ENCODE measurements at regions not wholly inside any gene's neighbourhood (a gene's known extent, or its start where the extent isn't known, plus 50 kb on each side); places are given as distances from the start of the nearest gene placed in this dataset.

DNA sequence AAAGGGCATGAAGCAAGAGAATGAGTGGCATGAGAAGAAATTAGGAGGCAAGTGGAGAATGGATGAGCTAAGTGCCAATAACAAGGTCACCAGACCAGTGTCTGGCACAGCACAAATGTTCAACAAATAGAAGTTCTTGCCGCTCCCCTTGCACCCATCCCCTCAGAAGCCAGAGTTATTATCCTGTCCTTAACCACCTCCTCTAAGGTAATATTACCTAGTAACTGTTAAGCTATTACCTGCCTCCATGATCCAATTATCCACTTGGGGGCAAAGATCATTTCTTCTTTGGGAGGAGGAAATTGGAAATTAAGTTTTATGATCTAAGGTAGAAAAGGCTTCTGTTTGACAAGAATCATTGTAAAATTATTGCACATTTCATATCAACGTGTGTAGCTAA lies 133.8 kb downstream of the FOXA2 start:
- no peak for DNase-seq (ENCODE audit: low read depth in 1 of 2, low spot score in 1 of 2)
- Histone ChIP-seq H3K27ac (replicated peaks) (no peak overlapping the region), H3K4me3 (replicated peaks; ENCODE audit: insufficient read depth, low read length) (no peak overlapping the region), H3K27me3 (ENCODE audit: insufficient read depth, poor library complexity, severe bottlenecking) (peaks cover 4% of the 10 kb centered on the region)
- TF ChIP-seq, protein P1, sequence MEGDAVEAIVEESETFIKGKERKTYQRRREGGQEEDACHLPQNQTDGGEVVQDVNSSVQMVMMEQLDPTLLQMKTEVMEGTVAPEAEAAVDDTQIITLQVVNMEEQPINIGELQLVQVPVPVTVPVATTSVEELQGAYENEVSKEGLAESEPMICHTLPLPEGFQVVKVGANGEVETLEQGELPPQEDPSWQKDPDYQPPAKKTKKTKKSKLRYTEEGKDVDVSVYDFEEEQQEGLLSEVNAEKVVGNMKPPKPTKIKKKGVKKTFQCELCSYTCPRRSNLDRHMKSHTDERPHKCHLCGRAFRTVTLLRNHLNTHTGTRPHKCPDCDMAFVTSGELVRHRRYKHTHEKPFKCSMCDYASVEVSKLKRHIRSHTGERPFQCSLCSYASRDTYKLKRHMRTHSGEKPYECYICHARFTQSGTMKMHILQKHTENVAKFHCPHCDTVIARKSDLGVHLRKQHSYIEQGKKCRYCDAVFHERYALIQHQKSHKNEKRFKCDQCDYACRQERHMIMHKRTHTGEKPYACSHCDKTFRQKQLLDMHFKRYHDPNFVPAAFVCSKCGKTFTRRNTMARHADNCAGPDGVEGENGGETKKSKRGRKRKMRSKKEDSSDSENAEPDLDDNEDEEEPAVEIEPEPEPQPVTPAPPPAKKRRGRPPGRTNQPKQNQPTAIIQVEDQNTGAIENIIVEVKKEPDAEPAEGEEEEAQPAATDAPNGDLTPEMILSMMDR (IDR thresholded peaks at IDR 0.05; ENCODE audit: insufficient read depth, low read length) = no peak
- TF ChIP-seq POLR2AphosphoS5 (IDR thresholded peaks at IDR 0.05; ENCODE audit: low read depth) (no peak), SPI1 (IDR thresholded peaks at IDR 0.05; ENCODE audit: borderline replicate concordance, low read depth) (no peak), GABPA (IDR thresholded peaks at IDR 0.05; ENCODE audit: low read depth) (no peak)
- TF ChIP-seq, protein P2, sequence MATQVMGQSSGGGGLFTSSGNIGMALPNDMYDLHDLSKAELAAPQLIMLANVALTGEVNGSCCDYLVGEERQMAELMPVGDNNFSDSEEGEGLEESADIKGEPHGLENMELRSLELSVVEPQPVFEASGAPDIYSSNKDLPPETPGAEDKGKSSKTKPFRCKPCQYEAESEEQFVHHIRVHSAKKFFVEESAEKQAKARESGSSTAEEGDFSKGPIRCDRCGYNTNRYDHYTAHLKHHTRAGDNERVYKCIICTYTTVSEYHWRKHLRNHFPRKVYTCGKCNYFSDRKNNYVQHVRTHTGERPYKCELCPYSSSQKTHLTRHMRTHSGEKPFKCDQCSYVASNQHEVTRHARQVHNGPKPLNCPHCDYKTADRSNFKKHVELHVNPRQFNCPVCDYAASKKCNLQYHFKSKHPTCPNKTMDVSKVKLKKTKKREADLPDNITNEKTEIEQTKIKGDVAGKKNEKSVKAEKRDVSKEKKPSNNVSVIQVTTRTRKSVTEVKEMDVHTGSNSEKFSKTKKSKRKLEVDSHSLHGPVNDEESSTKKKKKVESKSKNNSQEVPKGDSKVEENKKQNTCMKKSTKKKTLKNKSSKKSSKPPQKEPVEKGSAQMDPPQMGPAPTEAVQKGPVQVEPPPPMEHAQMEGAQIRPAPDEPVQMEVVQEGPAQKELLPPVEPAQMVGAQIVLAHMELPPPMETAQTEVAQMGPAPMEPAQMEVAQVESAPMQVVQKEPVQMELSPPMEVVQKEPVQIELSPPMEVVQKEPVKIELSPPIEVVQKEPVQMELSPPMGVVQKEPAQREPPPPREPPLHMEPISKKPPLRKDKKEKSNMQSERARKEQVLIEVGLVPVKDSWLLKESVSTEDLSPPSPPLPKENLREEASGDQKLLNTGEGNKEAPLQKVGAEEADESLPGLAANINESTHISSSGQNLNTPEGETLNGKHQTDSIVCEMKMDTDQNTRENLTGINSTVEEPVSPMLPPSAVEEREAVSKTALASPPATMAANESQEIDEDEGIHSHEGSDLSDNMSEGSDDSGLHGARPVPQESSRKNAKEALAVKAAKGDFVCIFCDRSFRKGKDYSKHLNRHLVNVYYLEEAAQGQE (IDR thresholded peaks at IDR 0.05; ENCODE audit: insufficient replicate concordance, low read depth) = no peak

- Histone ChIP-seq H3K27ac (replicated peaks) (no peak overlapping the region), H3K4me3 (replicated peaks; ENCODE audit: insufficient read depth, low read length) (no peak overlapping the region), H3K27me3 (ENCODE audit: insufficient read depth, poor library complexity, severe bottlenecking) (peaks cover 4% of the 10 kb centered on the region)
- no peak for DNase-seq (ENCODE audit: low read depth in 1 of 2, low spot score in 1 of 2)
- TF ChIP-seq, protein P1 (IDR thresholded peaks at IDR 0.05; ENCODE audit: insufficient read depth, low read length) = no peak
- TF ChIP-seq GABPA (IDR thresholded peaks at IDR 0.05; ENCODE audit: low read depth) (no peak), SPI1 (IDR thresholded peaks at IDR 0.05; ENCODE audit: borderline replicate concordance, low read depth) (no peak), POLR2AphosphoS5 (IDR thresholded peaks at IDR 0.05; ENCODE audit: low read depth) (no peak)
- TF ChIP-seq, protein P2 (IDR thresholded peaks at IDR 0.05; ENCODE audit: insufficient replicate concordance, low read depth) = no peak
Observed at GRCh38 chr20:22449188-22449973, 135.0 kb downstream of the FOXA2 start.

- H3K27me3 ChIP-seq (ENCODE audit: insufficient read depth, poor library complexity, severe bottlenecking) = peaks cover 4% of the 10 kb centered on the region
- H3K4me3 ChIP-seq (replicated peaks; ENCODE audit: insufficient read depth, low read length) = no peak overlapping the region
Observed at GRCh38 chr20:22447447-22447778, 137.0 kb downstream of the FOXA2 start.

More at GRCh38 chr20:22447447-22447778, 137.0 kb downstream of the FOXA2 start:
- DNase-seq (ENCODE audit: low read depth in 1 of 2, low spot score in 1 of 2) = no peak
- TF ChIP-seq POLR2AphosphoS5 (IDR thresholded peaks at IDR 0.05; ENCODE audit: low read depth) (no peak), GABPA (IDR thresholded peaks at IDR 0.05; ENCODE audit: low read depth) (no peak), SPI1 (IDR thresholded peaks at IDR 0.05; ENCODE audit: borderline replicate concordance, low read depth) (no peak)
- TF ChIP-seq, protein P2 (IDR thresholded peaks at IDR 0.05; ENCODE audit: insufficient replicate concordance, low read depth) = no peak
- TF ChIP-seq, protein P1 (IDR thresholded peaks at IDR 0.05; ENCODE audit: insufficient read depth, low read length) = no peak
- H3K27ac ChIP-seq (replicated peaks) = no peak overlapping the region

All from HL-60 (cell line).